Skin of body (tissue), 1 donor: ENCODE measurements at regions not wholly inside any gene's neighbourhood (a gene's known extent, or its start where the extent isn't known, plus 50 kb on each side); places are given as distances from the start of the nearest gene placed in this dataset.

Experiments
- DNase-seq: peaks from one replicate; lab custom pipeline; 2025; lab: John Stamatoyannopoulos, UW

GRCh38 chr7:28231176-28231575 lies 50.6 kb upstream of the JAZF1 start:
- DNase-seq = no peak

- DNase-seq = no peak
Observed at GRCh38 chr7:28236560-28236959, 56.0 kb upstream of the JAZF1 start.

GRCh38 chr7:28237363-28237762 lies 56.8 kb upstream of the JAZF1 start:
- DNase-seq = no peak

GRCh38 chr7:28239823-28240204 lies 59.2 kb upstream of the JAZF1 start:
- no peak for DNase-seq

- DNase-seq = no peak
Observed at GRCh38 chr7:28240481-28240880, 59.9 kb upstream of the JAZF1 start.

- no peak for DNase-seq
Observed at GRCh38 chr7:28243861-28244260, 63.3 kb upstream of the JAZF1 start.

- no peak for DNase-seq
Observed at GRCh38 chr7:28245123-28245878, 64.7 kb upstream of the JAZF1 start.

- DNase-seq = no peak
Observed at GRCh38 chr7:28246921-28247461, 66.4 kb upstream of the JAZF1 start.

GRCh38 chr7:28258240-28258639 lies 77.6 kb upstream of the JAZF1 start:
- no peak for DNase-seq

- no peak for DNase-seq
Observed at GRCh38 chr7:28260969-28261368, 80.4 kb upstream of the JAZF1 start.

GRCh38 chr7:28263622-28264271 lies 83.2 kb upstream of the JAZF1 start:
- DNase-seq = no peak

GRCh38 chr7:28266402-28266801 lies 85.8 kb upstream of the JAZF1 start:
- no peak for DNase-seq

- no peak for DNase-seq
Observed at GRCh38 chr7:28267012-28267411, 86.4 kb upstream of the JAZF1 start.

GRCh38 chr7:28269700-28270361 lies 89.2 kb upstream of the JAZF1 start:
- no peak for DNase-seq

- no peak for DNase-seq
Observed at GRCh38 chr7:28270536-28270935, 89.9 kb upstream of the JAZF1 start.

- DNase-seq = no peak
Observed at GRCh38 chr7:28272461-28272877, 91.9 kb upstream of the JAZF1 start.

- DNase-seq = no peak
Observed at GRCh38 chr7:28276298-28276697, 95.7 kb upstream of the JAZF1 start.

GRCh38 chr7:28277364-28277763 lies 96.8 kb upstream of the JAZF1 start:
- DNase-seq = no peak

- no peak for DNase-seq
Observed at GRCh38 chr7:28277958-28278357, 97.4 kb upstream of the JAZF1 start.

- no peak for DNase-seq
Observed at GRCh38 chr7:28280516-28280915, 99.9 kb upstream of the JAZF1 start.

- no peak for DNase-seq
Observed at GRCh38 chr7:28290496-28290895, 109.9 kb upstream of the JAZF1 start.

GRCh38 chr7:28291559-28291958 lies 111.0 kb upstream of the JAZF1 start:
- no peak for DNase-seq
